Liver (tissue), 2 donors: ENCODE measurements at regions not wholly inside any gene's neighbourhood (a gene's known extent, or its start where the extent isn't known, plus 50 kb on each side); places are given as distances from the start of the nearest gene placed in this dataset.

Source experiments
- TF ChIP-seq, protein P1 (sequence below): IDR thresholded peaks from 2 replicates; pipeline ENCODE4 v1.6.1; 2016; ENCODE audit warnings: antibody characterized with exemption
- TF ChIP-seq, protein P2 (sequence below): fragments of 150-350 bp; IDR thresholded peaks from 2 replicates; pipeline ENCODE4 v1.5.1; 2017; ENCODE audit warnings: improper control_type of control experiment, low read depth, low read length; ENCODE audit not compliant: missing input control
- donor health status: healthy.

DNA sequence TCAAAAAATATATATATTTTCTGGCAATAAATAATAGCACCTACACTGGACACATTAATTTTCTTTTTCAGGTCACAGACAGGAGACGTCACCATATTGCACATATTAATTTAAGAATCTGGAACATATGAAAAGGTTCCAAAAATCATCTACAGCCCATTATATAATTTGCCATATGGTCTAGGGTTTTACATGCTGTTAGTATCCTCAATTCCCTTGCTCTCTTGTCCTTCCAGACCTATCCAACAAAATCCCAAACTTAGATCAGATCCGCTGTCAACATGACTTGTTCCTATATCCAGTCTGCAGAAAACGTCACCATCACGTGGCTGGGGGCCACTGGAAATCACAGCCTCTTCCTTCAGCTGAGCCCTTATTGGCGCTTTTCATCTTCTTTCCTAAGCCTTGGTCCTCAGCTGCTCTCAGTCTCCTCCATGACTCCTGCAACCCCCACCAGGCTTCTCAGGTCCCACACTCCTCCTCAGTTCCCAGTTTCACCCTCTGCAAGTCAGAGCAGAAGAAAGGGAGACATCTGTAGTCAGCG lies 192.0 kb upstream of the GATB start:
- TF ChIP-seq, protein P1, sequence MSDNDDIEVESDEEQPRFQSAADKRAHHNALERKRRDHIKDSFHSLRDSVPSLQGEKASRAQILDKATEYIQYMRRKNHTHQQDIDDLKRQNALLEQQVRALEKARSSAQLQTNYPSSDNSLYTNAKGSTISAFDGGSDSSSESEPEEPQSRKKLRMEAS: no peak
- TF ChIP-seq, protein P2, sequence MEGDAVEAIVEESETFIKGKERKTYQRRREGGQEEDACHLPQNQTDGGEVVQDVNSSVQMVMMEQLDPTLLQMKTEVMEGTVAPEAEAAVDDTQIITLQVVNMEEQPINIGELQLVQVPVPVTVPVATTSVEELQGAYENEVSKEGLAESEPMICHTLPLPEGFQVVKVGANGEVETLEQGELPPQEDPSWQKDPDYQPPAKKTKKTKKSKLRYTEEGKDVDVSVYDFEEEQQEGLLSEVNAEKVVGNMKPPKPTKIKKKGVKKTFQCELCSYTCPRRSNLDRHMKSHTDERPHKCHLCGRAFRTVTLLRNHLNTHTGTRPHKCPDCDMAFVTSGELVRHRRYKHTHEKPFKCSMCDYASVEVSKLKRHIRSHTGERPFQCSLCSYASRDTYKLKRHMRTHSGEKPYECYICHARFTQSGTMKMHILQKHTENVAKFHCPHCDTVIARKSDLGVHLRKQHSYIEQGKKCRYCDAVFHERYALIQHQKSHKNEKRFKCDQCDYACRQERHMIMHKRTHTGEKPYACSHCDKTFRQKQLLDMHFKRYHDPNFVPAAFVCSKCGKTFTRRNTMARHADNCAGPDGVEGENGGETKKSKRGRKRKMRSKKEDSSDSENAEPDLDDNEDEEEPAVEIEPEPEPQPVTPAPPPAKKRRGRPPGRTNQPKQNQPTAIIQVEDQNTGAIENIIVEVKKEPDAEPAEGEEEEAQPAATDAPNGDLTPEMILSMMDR: no peak
